Fibroblast of skin of left quadriceps (primary cell): ENCODE measurements at regions not wholly inside any gene's neighbourhood (a gene's known extent, or its start where the extent isn't known, plus 50 kb on each side); places are given as distances from the start of the nearest gene placed in this dataset.
A peak's percentile ranks its signal among the peaks of the same experiment; 100 is the strongest.
"Not testable (repeated sequence)": the region's sequence is repeated elsewhere in the genome, so short reads cannot be mapped to it uniquely, and the experiment has no call there.

Experiments used
- DNase-seq, 2 experiments: peaks; one replicate each; pipeline ENCODE4 v3.0.0-alpha.2; 2013; ENCODE audit warnings: low read depth in 2 of 2

DNA sequence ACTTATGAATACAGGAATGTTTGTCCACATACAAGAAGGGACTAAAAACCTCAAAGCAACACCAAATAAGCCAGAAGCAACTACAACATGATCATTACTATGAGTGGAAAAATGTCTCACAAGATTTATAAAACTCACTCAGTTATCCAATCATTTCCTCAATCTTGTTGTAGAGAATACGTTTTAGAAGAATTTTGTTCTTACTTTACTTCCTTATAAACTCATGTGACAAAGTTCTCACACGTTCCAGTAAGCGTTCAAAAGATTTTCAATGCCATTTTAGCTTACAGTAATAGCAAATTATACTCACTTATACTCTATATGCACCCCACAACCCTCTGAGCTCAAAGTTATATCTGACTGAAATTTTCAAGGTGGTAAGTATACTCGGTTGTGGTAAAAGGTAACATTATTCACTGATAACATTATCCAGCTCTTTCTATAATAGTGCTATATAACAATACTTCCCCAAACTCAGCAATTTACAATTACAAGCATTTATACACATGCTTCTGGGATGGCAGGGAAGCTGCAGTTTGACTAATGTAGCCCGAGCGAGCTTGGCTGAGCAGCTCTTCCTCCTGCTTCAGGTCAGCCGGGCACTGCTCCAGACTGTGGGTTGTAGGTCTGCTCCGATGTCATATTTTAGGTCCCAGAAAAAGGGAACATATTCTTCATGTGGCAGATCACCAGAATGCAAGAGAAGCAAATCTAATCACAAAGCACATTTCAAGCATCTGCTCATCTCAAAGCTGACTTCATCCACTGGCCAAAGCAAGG, 226.3 kb downstream of the RCHY1 start:
- no peak for DNase-seq

DNA sequence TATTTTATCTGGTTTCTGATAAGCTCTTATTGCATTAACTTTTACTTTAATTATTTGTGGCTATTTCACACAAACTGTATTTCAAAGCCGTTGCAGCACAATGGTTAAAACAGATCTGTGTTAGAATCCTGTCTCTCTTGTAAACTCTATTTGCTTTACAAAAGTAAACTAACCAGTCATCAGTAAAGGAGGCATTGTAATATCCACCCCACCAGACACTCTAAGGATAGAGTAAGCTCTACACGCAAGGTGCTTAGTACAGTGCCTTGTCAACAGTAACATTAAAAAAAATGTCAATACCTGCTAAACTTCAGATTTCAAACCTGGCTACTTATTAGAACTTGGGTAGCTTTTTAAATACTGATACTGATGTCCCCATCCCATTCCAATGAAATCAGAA, 228.4 kb downstream of the RCHY1 start:
- no peak for DNase-seq

DNA sequence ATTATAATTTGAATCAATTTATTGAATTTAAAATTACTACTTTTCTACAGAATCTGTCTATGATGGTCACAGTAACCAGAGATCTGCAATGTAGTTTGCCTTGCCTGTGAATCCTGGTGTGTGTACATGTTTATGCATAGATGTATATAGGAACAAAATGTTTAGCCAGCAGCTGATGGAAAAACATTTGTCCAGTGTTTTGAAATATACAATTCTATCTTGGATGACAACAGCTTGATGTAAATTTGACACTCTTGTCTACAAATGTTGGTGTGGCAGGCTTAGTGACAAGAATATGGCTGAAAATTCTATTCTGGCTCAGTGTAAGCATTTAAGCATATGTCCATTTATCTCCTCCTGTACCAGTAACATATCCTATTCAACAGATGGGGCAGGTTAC, 229.4 kb downstream of the RCHY1 start:
- DNase-seq = no peak

DNA sequence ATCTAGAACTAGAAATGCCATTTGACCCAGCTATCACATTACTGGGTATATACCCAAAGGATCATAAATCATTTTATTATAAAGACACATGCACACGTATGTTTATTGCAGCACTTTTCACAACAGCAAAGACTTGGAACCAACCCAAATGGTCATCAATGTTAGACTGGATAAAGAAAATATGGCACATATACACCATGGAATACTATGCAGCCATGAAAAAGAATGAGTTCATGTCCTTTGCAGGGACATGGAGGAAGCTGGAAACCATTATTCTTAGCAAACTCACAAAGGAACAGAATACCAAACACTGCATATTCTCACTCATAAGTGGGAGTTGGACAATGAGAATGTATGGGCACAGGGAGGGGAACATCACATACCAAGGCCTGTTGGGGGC, 233.7 kb downstream of the RCHY1 start:
- DNase-seq = not testable (repeated sequence)

DNA sequence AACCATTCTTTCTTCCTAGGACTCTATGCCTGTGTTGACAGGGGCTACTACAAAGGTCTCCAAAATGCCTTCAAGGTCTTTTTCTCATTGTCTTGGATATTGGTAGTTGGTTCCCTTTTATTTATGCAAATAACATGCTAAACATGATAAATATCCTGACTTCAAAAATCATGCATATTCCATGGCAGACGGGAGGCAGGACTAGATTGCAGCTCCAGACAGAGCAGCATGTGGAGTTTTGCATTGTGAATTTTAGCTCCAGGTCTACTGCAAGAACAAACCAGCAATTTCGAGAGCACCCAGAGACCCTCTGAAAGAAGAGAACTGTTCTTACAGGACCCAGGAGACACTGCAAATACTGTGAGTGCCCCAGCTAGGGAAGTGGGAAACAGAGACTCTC, 254.9 kb downstream of the RCHY1 start:
- DNase-seq = no peak

DNA sequence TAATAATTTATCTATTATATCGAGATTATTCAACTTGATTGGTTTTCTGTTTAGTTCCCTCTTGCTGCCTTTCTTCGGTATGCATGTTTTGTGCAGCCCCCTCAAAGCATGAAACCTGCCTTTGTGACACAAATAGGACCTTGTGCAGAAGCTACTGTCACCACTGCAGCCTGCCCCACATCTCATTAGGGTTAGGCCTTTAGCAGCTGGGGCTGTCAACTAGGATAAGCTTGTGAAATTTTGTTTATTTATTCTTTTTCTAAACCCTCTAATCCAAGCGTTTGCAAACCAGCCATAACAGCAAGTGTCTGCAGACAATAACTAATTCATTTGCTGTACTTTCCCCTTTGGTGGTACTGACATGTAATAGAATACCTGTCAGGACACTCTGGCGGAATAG, 258.9 kb downstream of the RCHY1 start:
- no peak for DNase-seq

DNA sequence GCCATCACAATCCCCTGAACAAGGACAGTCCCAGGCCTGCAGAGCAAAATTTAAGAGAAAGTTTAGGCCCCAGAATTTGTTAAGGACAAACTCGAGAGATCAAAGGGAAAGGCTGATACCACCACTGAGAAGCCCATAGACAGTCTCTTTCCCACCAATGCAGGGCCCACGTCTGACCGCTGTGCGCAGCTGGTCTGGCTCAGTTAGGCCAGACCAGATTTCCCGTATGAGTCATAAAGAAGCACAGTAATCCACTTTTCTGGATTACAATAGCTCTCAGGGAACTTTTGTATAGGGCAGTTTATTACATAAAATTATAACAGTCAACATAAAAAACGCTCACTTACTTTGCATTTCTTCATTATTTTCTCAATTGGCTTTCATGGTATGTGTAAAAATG, 259.5 kb downstream of the RCHY1 start:
- no peak for DNase-seq

DNA sequence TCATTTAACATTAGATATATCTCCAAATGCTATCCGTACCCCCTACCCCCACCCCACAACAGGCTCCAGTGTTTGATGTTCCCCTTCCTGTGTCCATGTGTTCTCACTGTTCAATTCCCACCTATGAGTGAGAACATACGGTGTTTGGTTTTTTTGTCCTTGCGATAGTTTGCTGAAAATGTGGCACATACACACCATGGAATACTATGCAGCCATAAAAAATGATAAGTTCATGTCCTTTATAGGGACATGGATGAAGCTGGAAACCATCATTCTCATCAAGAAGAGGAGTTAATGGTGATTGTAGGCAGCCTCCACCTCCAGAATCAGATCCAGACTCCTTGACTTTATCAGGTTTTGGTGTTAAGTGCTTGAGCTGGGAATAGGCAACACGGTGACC, 261.1 kb downstream of the RCHY1 start:
- not testable (repeated sequence) for DNase-seq

DNA sequence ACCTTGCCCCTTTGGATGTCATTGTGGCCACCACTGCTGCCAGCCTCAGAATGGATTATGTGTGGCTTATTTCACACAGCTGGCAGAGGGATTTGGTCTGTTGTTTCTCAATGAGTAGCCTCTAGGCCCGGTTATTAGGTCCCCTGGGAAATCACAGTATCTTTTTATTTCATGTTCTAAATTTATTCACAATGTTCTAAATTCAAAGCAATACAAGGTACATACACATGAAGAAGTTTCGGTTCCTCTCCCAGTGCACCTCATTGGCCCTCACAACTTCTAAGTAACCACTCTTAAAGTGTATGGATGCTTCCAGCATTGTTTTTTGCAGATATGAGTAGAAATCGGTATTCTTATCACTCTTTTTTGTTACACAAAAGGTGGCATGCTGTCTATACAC, 262.7 kb downstream of the RCHY1 start:
- DNase-seq = no peak

DNA sequence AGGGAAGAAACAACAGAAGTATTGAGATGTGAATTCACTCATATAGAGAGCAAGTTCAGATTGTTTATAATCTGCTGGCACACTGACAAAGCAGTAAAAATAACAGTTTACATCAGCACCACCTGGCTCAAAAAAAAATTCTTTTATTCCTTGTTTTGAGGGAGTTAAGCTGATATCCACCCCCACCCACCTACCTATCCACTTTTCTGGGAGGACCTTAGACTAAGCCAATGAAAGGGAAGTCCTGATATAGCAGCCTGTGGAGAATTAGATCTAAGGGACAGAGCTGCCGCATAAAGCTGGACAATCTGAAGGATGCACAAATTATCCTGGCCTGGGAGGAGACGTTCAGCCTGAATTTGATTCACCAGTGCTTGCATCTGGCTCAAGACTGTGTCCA, 264.5 kb downstream of the RCHY1 start:
- no peak for DNase-seq

DNA sequence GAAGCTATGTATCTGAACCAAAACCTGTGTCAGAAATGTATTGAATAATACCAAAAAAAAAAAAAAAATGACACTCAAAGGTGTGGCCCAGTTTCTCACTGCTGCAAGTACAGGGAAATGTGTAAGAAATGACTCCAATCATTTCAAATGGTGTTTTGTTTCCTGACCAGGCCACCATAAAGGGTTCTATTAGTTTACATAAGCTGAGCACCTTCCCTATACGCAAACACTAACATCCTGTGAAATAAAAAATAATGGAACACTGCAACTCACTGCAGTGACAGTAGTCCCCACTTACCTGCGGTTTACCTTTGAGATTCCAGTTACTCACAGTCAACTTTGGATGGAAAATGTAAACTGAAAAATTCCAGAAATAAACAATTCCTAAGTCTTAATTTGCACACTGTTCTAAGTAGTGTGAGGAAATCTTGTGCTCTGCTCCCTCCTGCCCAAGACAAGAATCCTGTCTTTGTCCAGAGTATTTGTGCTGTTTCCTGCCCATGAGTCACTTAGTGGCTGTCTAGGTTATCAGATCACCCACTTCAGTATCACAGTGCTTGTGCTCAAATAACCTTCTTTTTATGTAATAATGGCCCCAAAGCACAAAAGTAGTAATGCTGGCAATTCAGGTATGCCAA, 265.3 kb downstream of the RCHY1 start:
- no peak for DNase-seq

DNA sequence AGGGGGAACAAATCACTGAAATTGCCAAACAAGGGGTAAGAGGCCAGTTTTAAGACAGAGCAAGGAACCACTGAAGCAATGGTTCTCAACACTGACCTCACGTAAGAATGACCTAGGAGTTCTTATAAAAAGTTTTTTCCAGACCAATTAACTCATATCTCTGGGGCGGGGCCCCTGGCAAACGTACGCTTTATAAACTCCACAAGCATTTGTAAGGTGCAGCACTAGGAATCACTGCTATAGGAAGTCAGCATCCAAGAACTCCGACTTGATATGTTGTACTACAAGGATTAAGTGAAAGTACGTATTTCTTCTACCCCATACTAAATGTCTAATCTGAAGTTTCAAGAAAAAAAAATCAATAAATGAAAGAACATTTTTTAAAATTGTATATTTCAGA, 269.9 kb downstream of the RCHY1 start:
- no peak for DNase-seq

DNA sequence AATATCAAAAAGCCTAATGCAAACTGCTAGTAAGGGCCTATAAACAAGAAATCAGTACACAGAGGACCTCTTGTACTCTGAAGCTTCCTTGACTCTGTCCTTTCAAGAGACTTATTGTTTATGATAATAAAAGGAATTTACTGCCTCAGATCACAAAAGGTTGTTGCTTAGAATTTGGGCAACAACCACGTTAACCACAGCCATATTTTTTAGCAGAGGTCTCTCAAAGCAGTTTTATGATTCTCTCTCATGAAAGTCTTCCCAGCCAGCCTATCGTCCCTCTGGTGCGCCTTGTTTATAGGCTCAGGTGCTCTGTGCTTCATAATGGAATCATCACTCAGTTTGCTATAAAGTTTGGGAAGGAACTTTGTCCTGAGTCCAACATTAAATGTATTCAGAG, 270.6 kb downstream of the RCHY1 start:
- no peak for DNase-seq

DNA sequence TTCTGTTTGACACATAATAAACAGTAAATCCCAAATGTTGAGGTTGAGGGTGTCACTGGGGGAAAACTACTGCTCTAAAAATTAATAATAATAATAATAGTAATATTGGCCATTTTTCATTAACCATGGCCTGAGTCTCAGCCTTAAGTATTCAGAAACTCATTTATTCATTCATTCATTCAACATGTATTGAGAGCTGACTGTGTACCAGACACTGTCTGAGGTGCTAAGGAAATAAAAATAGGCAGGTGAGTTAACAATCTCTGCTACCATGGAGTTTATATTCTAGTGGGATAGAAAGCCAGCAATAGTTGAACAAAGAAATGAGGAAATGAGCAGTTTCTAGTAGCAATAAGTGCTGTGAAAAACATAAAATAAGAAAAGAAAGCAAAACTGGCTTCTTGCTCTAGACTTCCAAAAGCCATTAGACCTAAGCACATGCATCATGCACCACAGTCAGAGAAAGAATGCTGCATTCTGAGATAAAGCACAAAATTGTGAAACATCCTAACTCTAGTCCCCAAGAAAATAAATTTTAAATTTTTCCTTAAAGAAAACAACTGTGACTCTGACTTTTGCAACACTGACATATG, 278.7 kb downstream of the RCHY1 start:
- no peak for DNase-seq

DNA sequence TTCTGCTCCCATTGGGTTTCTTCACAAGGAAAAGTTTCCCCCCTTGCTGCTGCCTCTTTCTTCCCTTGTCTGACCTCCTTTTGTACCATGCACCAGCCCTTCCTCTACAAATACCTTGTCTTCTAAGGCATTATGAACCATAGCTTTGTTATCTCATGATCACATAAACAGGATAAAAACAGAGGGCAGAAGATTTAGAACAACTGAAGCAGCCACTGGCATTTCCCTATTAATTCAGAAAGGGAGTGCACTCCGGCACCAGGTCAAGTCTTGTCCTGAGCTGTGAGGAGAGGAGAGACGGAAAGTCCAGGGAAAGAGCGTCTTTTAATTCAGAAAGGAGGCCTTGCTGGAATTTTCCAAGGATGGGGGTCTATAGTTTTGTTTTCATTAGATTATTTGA, 281.7 kb downstream of the RCHY1 start:
- no peak for DNase-seq

DNA sequence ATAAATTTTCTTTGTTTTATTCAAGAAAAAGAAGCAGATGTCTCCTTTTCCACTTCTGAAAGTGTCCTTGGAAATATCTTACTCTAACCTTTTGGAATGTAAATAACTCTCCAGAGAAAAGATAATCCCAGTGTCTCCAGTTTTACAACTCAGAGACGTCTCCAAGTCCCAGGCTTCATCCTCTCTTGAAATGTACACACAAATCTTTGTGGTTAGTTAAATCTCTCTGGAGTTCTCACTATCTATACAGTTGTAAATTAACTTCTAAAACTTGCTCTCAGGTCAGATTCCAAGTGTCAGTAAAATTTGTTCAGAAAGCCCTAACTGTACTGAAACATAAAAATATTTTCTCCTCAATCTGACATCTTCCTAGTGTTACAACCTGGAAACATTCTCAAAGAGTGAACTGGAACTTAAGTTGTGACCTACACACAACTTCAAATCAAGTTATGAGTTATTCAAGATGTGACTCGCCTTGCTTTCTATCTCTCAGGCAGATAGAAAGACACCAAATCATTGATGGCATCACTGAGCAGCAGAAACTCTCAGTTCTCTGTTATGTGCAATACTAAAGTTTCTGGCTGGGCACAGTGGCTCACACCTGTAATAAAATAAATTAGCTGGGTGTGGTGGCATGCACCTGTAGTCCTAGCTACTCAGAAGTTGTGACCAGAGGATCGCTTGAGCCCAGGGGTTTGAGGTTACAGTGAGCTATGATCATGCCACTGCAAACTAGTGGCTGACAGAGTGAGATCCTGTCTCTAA, 284.2 kb downstream of the RCHY1 start:
- peak; percentile 3 to 5 for DNase-seq

DNA sequence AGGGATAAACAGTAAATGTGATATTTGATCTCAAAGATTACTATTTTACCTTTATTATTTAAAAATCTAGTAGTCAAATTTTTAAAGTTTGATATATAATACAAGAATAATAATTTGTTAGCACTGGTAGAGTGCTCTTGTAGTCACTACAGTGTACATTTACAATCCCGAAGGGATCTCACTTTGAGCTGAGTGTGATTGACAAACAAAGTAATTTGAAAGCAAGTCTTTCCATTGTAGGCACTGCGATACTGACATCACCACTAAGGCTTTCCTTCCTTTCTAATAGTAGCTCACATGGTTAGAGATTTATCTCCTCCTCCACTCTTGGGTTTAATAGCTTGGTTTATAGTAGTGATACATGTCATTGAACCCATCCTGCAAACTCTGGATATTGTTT, 280.6 kb downstream of the PARM1 start:
- DNase-seq = no peak

DNA sequence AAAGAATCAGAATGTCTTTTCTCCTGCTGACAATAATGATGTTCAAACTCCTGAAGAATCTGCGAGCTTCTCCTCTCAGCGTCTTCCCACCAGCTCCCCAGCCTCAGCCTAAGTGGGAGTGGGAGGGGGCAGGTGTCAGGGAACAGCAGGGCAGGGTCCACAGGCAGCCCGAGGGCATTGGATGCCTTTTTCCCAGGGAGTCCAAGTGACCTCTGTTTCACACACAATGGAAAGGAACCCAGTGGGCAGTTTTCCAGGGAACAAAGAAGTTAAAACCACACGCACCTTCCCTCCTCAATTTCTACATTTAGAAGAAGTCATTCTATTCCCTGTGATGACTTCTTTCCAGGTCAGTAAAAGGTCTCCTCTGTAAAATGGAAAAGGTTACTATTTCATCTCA, 278.5 kb downstream of the PARM1 start:
- DNase-seq = no peak

DNA sequence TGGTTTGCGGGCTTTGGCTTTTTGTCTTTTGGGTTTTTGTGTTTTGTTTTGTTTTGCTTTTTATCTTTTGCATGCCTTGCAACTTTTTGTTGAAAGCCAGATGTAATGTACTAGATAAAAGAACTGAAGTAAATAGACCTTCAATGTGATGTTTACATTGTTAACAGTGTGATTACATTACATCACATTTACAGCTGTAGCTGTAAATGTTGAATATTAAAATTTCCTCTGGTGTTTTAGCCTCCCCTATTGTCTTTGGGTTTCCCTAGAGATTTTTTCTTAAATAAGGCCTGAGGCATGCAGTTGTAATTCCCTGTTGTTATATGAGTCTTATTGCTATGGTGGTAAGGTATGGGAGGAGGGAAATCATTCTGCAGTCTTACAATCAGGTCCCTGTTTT, 275.0 kb downstream of the PARM1 start:
- DNase-seq = no peak

DNA sequence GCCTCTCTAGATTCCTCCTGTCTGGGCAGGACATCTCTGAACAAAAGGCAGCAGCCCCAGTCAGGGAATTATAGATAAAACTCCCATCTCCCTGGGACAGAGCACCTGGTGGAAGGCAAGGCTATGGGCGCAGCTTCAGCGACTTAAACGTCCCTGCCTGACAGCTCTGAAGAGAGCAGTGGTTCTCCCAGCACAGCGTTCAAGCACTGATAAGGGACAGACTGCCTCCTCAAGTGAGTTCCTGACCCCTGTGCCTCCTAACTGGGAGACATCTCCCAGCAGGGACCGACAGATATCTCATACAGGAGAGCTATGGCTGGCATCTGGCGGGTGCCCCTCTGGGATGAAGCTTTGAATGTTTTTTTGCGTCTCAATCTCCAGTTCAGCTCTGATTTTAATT, 262.2 kb downstream of the PARM1 start:
- DNase-seq = no peak

DNA sequence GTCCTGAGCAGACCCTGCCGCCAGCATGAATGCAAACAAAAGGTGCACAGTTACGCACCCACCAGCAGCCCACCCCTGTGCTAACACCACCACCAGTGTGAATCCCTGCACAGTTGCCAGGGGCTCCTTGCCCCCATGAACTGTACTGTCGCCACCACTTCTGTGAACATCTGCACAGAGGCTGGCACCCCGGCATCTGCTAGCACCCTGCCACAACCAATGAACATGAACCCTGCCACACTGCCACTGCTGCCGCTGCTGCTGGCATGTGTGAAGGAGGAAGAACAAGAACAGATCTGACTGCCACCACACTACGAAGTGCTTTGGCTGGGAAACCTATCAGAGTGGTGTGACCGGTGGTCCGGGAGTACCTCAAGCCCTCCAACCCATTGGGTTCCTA, 261.3 kb downstream of the PARM1 start:
- no peak for DNase-seq

DNA sequence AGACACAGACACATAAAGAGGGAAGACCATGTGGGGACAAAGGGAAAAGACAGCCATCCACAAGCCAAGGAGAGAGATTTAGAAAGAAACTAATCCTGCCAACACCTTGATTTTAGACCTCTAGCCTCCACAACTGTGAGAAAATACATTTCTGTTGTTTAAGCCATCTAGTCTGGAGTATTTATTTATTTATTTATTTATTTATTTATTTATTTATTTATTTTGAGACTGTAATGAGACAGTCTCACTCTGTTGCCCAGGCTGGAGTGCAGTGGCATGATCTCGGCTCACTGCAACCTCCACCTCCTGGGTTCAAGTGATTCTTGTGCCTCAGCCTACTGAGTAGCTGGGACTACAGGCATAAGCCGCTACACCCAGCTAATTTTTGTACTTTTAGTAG, 259.3 kb downstream of the PARM1 start:
- not testable (repeated sequence) for DNase-seq
